SK-N-SH (cell line): ENCODE measurements at regions not wholly inside any gene's neighbourhood (a gene's known extent, or its start where the extent isn't known, plus 50 kb on each side); places are given as distances from the start of the nearest gene placed in this dataset.

Experiments used
- CTCF ChIA-PET: fragments of 300-600, 350-600 bp; formaldehyde crosslinking; extraction: SDS; loops from one replicate; lab custom pipeline; 2021; lab: Yijun Ruan, JAX
- POLR2A ChIA-PET: fragments of 350-600 bp; sonication (Branson Sonifier 250); formaldehyde crosslinking; extraction: SDS; loops from one replicate; lab custom pipeline; 2020; ENCODE audit warnings: antibody characterized with exemption, inconsistent platforms; lab: Yijun Ruan, JAX
- DNase-seq: peaks from one replicate; pipeline ENCODE4 v3.0.0; 2012
- H2AFZ ChIP-seq: fragments of 200-600 bp; sonication (generic); 2 replicates; pipeline ENCODE4 v1.8.1; 2016; ENCODE audit warnings: antibody characterized with exemption, mild to moderate bottlenecking, low read depth
- H3F3A ChIP-seq: fragments of 200-600 bp; sonication (generic); replicated peaks from 2 replicates; pipeline ENCODE3; 2016; ENCODE audit warnings: antibody characterized with exemption, mild to moderate bottlenecking; ENCODE audit not compliant: insufficient read depth
- H3K27ac ChIP-seq, 2 experiments: fragments of 200-500 bp in 1 of 2; fragments of 200-600 bp in 1 of 2; sonication (Bioruptor generic) in 1 of 2; sonication (generic), shearing (Covaris generic) in 1 of 2; 2 replicates each; pipeline versions ENCODE4 v1.5.1 to v1.6.1; 2014 to 2016; ENCODE audit warnings: low read depth in 2 of 2, inconsistent platforms in 1 of 2, low read length in 1 of 2, mild to moderate bottlenecking in 1 of 2, mixed read lengths in 1 of 2
- H3K27me3 ChIP-seq: fragments of 200-600 bp; sonication (generic), shearing (Covaris generic); 2 replicates; pipeline ENCODE4 v1.6.1; 2016; ENCODE audit warnings: mixed run types; ENCODE audit not compliant: insufficient read depth
- H3K36me3 ChIP-seq, 2 experiments: fragments of 200-500 bp in 1 of 2; fragments of 200-600 bp in 1 of 2; sonication (Bioruptor generic) in 1 of 2; sonication (generic) in 1 of 2; replicated peaks in 1 of 2; 2 replicates each; pipeline versions ENCODE3 to v1.5.1; 2014 to 2016; ENCODE audit warnings: low read length in 1 of 2, mild to moderate bottlenecking in 1 of 2; ENCODE audit not compliant: insufficient read depth in 2 of 2, control insufficient read depth in 1 of 2
- H3K4me1 ChIP-seq, 2 experiments: fragments of 200-500 bp in 1 of 2; fragments of 200-600 bp in 1 of 2; sonication (Bioruptor generic) in 1 of 2; sonication (generic), shearing (Covaris generic) in 1 of 2; 2 replicates each; pipeline versions ENCODE4 v1.5.1 to v1.6.1; 2014 to 2016; ENCODE audit warnings: low read depth in 1 of 2, low read length in 1 of 2, mixed run types in 1 of 2; ENCODE audit not compliant: insufficient read depth in 2 of 2, control insufficient read depth in 1 of 2
- H3K4me2 ChIP-seq: fragments of 200-600 bp; sonication (generic), shearing (Covaris generic); 2 replicates; pipeline ENCODE4 v1.6.1; 2017; ENCODE audit warnings: mixed run types
- H3K4me3 ChIP-seq, 2 experiments: fragments of 200-500 bp in 1 of 2; fragments of 200-600 bp in 1 of 2; sonication (Bioruptor generic) in 1 of 2; sonication (generic), shearing (Covaris generic) in 1 of 2; 2 replicates each; pipeline versions ENCODE4 v1.5.1 to v1.8.1; 2014 to 2016; ENCODE audit warnings: low read depth in 2 of 2, inconsistent platforms in 1 of 2, low read length in 1 of 2, mild to moderate bottlenecking in 1 of 2, mixed read lengths in 1 of 2, moderate library complexity in 1 of 2
- H3K79me2 ChIP-seq: fragments of 200-600 bp; sonication (generic); 2 replicates; pipeline ENCODE4 v1.8.1; 2017; ENCODE audit warnings: mild to moderate bottlenecking; ENCODE audit not compliant: insufficient read depth
- H3K9ac ChIP-seq: fragments of 200-600 bp; sonication (generic); 2 replicates; pipeline ENCODE4 v1.6.1; 2017; ENCODE audit warnings: mixed run types
- H3K9me2 ChIP-seq: fragments of 200-600 bp; sonication (generic); 2 replicates; pipeline ENCODE4 v1.6.1; 2017; ENCODE audit warnings: mixed run types
- H3K9me3 ChIP-seq: fragments of 200-600 bp; sonication (generic); 2 replicates; pipeline ENCODE4 v1.6.1; 2017; ENCODE audit warnings: mixed run types, mild to moderate bottlenecking, moderate library complexity
- H4K20me1 ChIP-seq: fragments of 200-600 bp; sonication (generic); 2 replicates; pipeline ENCODE4 v1.6.1; 2017; ENCODE audit warnings: mild to moderate bottlenecking, mixed run types; ENCODE audit not compliant: insufficient read depth
- EP300 ChIP-seq, 2 experiments: IDR thresholded peaks; 2 replicates each; pipeline versions ENCODE4 v1.4.0 to v1.6.1; 2012; ENCODE audit warnings: borderline replicate concordance in 1 of 2, low read depth in 1 of 2, low read length in 1 of 2
- EZH2phosphoT487 ChIP-seq: fragments of 200-600 bp; sonication (generic); IDR thresholded peaks from 2 replicates; pipeline ENCODE4 v1.6.1; 2017; ENCODE audit warnings: low read depth, mixed run types, mild to moderate bottlenecking, antibody characterized with exemption, moderate library complexity, borderline replicate concordance
- FOXM1 ChIP-seq: IDR thresholded peaks from 2 replicates; pipeline ENCODE4 v1.4.0; 2012; ENCODE audit warnings: low read depth, mild to moderate bottlenecking
- MEF2A ChIP-seq: IDR thresholded peaks from 2 replicates; pipeline ENCODE4 v1.4.0; 2012; ENCODE audit warnings: low read depth, borderline replicate concordance
- NFIC ChIP-seq: IDR thresholded peaks from 2 replicates; pipeline ENCODE4 v1.4.0; 2012; ENCODE audit warnings: borderline replicate concordance
- NRF1 ChIP-seq: IDR thresholded peaks from 2 replicates; pipeline ENCODE4 v1.6.1; 2012; ENCODE audit warnings: low read depth, mild to moderate bottlenecking, low read length
- RAD21 ChIP-seq: IDR thresholded peaks from 2 replicates; pipeline ENCODE4 v1.6.1; 2012; ENCODE audit warnings: mild to moderate bottlenecking, low read length
- REST ChIP-seq: IDR thresholded peaks from 2 replicates; pipeline ENCODE4 v1.6.1; 2012; ENCODE audit warnings: mild to moderate bottlenecking, low read depth, low read length, moderate library complexity
- RFX5 ChIP-seq: IDR thresholded peaks from 2 replicates; pipeline ENCODE4 v1.6.1; 2012; ENCODE audit warnings: mild to moderate bottlenecking, improper control_type of control experiment, low read length
- RXRA ChIP-seq: IDR thresholded peaks from 2 replicates; pipeline ENCODE4 v1.4.0; 2012; ENCODE audit warnings: low read depth, mild to moderate bottlenecking, borderline replicate concordance
- USF1 ChIP-seq: IDR thresholded peaks from 2 replicates; pipeline ENCODE4 v1.4.0; 2012; ENCODE audit warnings: low read depth, borderline replicate concordance
- USF2 ChIP-seq: fragments of 150-350 bp; IDR thresholded peaks from 2 replicates; pipeline ENCODE4 v1.6.1; 2017; ENCODE audit warnings: antibody characterized with exemption, low read length, low read depth, borderline replicate concordance
- WGBS: methylation state at CpG from one replicate; pipeline ENCODE4 v1.1.6; 2017; ENCODE audit warnings: low lambda C conversion rate; 5-methylcytosine and 5-hydroxymethylcytosine counted together

- Histone ChIP-seq H4K20me1 (no peaks in the 10 kb centered on the region), H3K9me3 (no peaks in the 10 kb centered on the region), H3K36me3 (no peaks in the 10 kb centered on the region), H3K4me3 (no peak overlapping the region), H2AFZ (no peak overlapping the region), H3K27ac (no peak overlapping the region), H3K9ac (no peak overlapping the region), H3F3A (no peaks in the 10 kb centered on the region), H3K4me2 (no peak overlapping the region), H3K79me2 (no peaks in the 10 kb centered on the region), H3K4me1 (no peaks in the 10 kb centered on the region), H3K9me2 (no peaks in the 10 kb centered on the region), H3K27me3 (no peaks in the 10 kb centered on the region)
- ChIA-PET CTCF (no interaction called here), POLR2A (no interaction called here)
- no peak for DNase-seq
- 38% methylated on average over 6 of the region's 6 CpGs for WGBS
- TF ChIP-seq USF2: no peak
- TF ChIP-seq REST: no peak
- TF ChIP-seq RFX5: no peak
- TF ChIP-seq NRF1: no peak
- TF ChIP-seq RAD21: no peak
- no peak for TF ChIP-seq EP300 (IDR thresholded peaks at IDR 0.05; ENCODE audit: borderline replicate concordance in 1 of 2, low read depth in 1 of 2, low read length in 1 of 2)
- no peak for TF ChIP-seq EZH2phosphoT487
- no peak for TF ChIP-seq MEF2A
- no peak for TF ChIP-seq RXRA
- TF ChIP-seq FOXM1: no peak
- no peak for TF ChIP-seq NFIC
- no peak for TF ChIP-seq USF1
These were observed 210.1 kb upstream of the MAF start for GRCh38 chr16:79810449-79811189.
